ENCODE measurements at regions not wholly inside any gene's neighbourhood (a gene's known extent, or its start where the extent isn't known, plus 50 kb on each side); places are given as distances from the start of the nearest gene placed in this dataset.

- H3K36me3 ChIP-seq, result no peaks in the 10 kb centered on the region
- no peaks in the 10 kb centered on the region for H3K9me3 ChIP-seq
- no peak overlapping the region for H3K4me3 ChIP-seq
- no peak for TF ChIP-seq CTCF (IDR thresholded peaks at IDR 0.05)
- no peak for ATAC-seq (ENCODE audit: insufficient number of reproducible peaks, low FRiP score, low read depth)
- no peaks in the 10 kb centered on the region for H3K4me1 ChIP-seq (ENCODE audit: control insufficient read depth in 1 of 2, low read depth in 2 of 2)
- no peaks in the 10 kb centered on the region for H3K27me3 ChIP-seq (replicated peaks; ENCODE audit: insufficient read depth)
- no peak overlapping the region for H3K27ac ChIP-seq
- DNase-seq (ENCODE audit: low spot score), result no peak
Observed at GRCh38 chr5:128703322-128703721, 165.3 kb upstream of the FBN2 start.

- no peaks in the 10 kb centered on the region for H3K4me1 ChIP-seq (ENCODE audit: control insufficient read depth in 1 of 2, low read depth in 2 of 2)
- no peak for DNase-seq (ENCODE audit: low spot score)
- no peaks in the 10 kb centered on the region for H3K36me3 ChIP-seq
- no peak overlapping the region for H3K27ac ChIP-seq
- no peak overlapping the region for H3K4me3 ChIP-seq
- no peak for TF ChIP-seq CTCF (IDR thresholded peaks at IDR 0.05)
- no peaks in the 10 kb centered on the region for H3K9me3 ChIP-seq
- H3K27me3 ChIP-seq (replicated peaks; ENCODE audit: insufficient read depth), result no peaks in the 10 kb centered on the region
- ATAC-seq (ENCODE audit: insufficient number of reproducible peaks, low FRiP score, low read depth), result no peak
Observed at GRCh38 chr5:128706269-128706668, 168.2 kb upstream of the FBN2 start.

GRCh38 chr5:128708841-128709240 is 170.8 kb upstream of the FBN2 start:
- Histone ChIP-seq H3K9me3 (no peaks in the 10 kb centered on the region), H3K27ac (no peak overlapping the region), H3K4me1 (ENCODE audit: control insufficient read depth in 1 of 2, low read depth in 2 of 2) (no peaks in the 10 kb centered on the region), H3K36me3 (no peaks in the 10 kb centered on the region), H3K4me3 (no peak overlapping the region), H3K27me3 (replicated peaks; ENCODE audit: insufficient read depth) (no peaks in the 10 kb centered on the region)
- ATAC-seq (ENCODE audit: insufficient number of reproducible peaks, low FRiP score, low read depth) (no peak), DNase-seq (ENCODE audit: low spot score) (no peak)
- no peak for TF ChIP-seq CTCF (IDR thresholded peaks at IDR 0.05)

DNA sequence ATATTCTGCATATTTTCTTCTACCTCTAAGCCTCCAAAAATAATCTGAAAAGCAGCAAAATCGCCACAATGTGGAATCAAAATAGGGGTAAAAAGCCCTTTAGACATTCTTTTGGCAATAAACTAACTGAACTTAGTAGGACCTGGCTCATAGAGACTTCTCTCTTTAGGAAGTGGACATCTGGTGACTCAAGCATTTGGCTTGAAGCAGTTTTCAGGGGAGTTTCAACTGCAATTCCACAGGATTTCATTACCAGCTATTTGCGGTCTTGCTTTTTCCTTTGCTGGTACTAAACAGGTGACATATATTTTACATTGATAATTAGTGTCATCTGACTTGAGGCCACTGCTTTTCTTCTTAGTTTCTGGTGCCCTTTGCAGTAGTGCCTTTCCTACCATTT is 173.2 kb upstream of the FBN2 start:
- no peak for ATAC-seq (ENCODE audit: insufficient number of reproducible peaks, low FRiP score, low read depth)
- no peak for TF ChIP-seq CTCF (IDR thresholded peaks at IDR 0.05)
- no peaks in the 10 kb centered on the region for H3K4me1 ChIP-seq (ENCODE audit: control insufficient read depth in 1 of 2, low read depth in 2 of 2)
- H3K27ac ChIP-seq, result no peak overlapping the region
- H3K36me3 ChIP-seq, result no peaks in the 10 kb centered on the region
- H3K9me3 ChIP-seq, result no peaks in the 10 kb centered on the region
- H3K27me3 ChIP-seq (replicated peaks; ENCODE audit: insufficient read depth), result no peaks in the 10 kb centered on the region
- H3K4me3 ChIP-seq, result no peak overlapping the region
- no peak for DNase-seq (ENCODE audit: low spot score)

DNA sequence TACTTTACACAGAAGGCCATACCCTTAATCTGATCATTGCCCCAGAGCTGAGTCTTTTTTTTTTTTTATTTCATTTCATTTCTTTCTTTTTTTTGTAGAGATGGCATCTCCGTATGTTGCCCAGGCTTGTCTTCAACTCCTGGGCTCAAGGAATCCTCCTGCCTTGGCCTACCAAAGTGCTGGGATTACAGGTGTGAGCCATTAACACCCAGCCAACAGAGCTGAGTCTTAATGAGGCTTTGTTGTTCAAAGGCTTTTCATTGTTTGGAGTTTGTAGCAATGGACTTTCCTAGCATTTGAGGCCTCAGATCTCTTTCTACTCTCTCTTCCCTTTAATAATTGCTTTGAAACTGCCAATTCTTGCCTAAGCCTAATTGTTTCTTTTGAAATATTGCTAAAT is 176.5 kb upstream of the FBN2 start:
- no peak for DNase-seq (ENCODE audit: low spot score)
- H3K4me1 ChIP-seq (ENCODE audit: control insufficient read depth in 1 of 2, low read depth in 2 of 2), result no peaks in the 10 kb centered on the region
- no peaks in the 10 kb centered on the region for H3K27me3 ChIP-seq (replicated peaks; ENCODE audit: insufficient read depth)
- ATAC-seq (ENCODE audit: insufficient number of reproducible peaks, low FRiP score, low read depth), result no peak
- no peaks in the 10 kb centered on the region for H3K9me3 ChIP-seq
- H3K4me3 ChIP-seq, result no peak overlapping the region
- no peak for TF ChIP-seq CTCF (IDR thresholded peaks at IDR 0.05)
- no peak overlapping the region for H3K27ac ChIP-seq
- H3K36me3 ChIP-seq, result no peaks in the 10 kb centered on the region
